ENCODE measurements at regions not wholly inside any gene's neighbourhood (a gene's known extent, or its start where the extent isn't known, plus 50 kb on each side); places are given as distances from the start of the nearest gene placed in this dataset.
A peak's percentile ranks its signal among the peaks of the same experiment; 100 is the strongest.

- DNase-seq, result peak; percentile 68
These were observed 90.2 kb downstream of the KCTD12 start for GRCh38 chr13:76795701-76796695.

- no peak for DNase-seq
These were observed 93.4 kb downstream of the KCTD12 start for GRCh38 chr13:76792731-76793347.

- peak; percentile 6 for DNase-seq
These were observed 95.0 kb downstream of the KCTD12 start for GRCh38 chr13:76790980-76791819.

- DNase-seq, result no peak
These were observed 95.7 kb downstream of the KCTD12 start for GRCh38 chr13:76790526-76790925.

- DNase-seq, result peak; percentile 80
These were observed 102.4 kb downstream of the KCTD12 start for GRCh38 chr13:76783798-76784197.

- no peak for DNase-seq
These were observed 107.4 kb downstream of the KCTD12 start for GRCh38 chr13:76778853-76779252.

- DNase-seq, result no peak
These were observed 109.1 kb downstream of the KCTD12 start for GRCh38 chr13:76777096-76777495.

- no peak for DNase-seq
These were observed 111.0 kb downstream of the KCTD12 start for GRCh38 chr13:76775088-76775740.

- DNase-seq, result no peak
These were observed 112.6 kb downstream of the KCTD12 start for GRCh38 chr13:76773448-76774094.

GRCh38 chr13:76772241-76772640 lies 114.0 kb downstream of the KCTD12 start:
- DNase-seq, result no peak

- DNase-seq, result no peak
These were observed 116.9 kb downstream of the KCTD12 start for GRCh38 chr13:76769271-76769791.

GRCh38 chr13:76768384-76768783 lies 117.8 kb downstream of the KCTD12 start:
- no peak for DNase-seq

GRCh38 chr13:76764916-76765315 lies 121.3 kb downstream of the KCTD12 start:
- no peak for DNase-seq

- peak; percentile 19 for DNase-seq
These were observed 121.8 kb downstream of the KCTD12 start for GRCh38 chr13:76764429-76764828.

- DNase-seq, result no peak
These were observed 123.5 kb downstream of the KCTD12 start for GRCh38 chr13:76762721-76763120.

GRCh38 chr13:76759877-76760276 lies 126.3 kb downstream of the KCTD12 start:
- DNase-seq, result no peak

GRCh38 chr13:76758738-76759137 lies 127.5 kb downstream of the KCTD12 start:
- no peak for DNase-seq

- peak; percentile 23 for DNase-seq
These were observed 127.9 kb downstream of the KCTD12 start for GRCh38 chr13:76758257-76758656.

GRCh38 chr13:76756451-76756850 lies 129.8 kb downstream of the KCTD12 start:
- no peak for DNase-seq

GRCh38 chr13:76754414-76754813 lies 131.8 kb downstream of the KCTD12 start:
- no peak for DNase-seq

GRCh38 chr13:76751278-76751677 lies 134.9 kb downstream of the KCTD12 start:
- DNase-seq, result no peak

GRCh38 chr13:76750126-76750525 lies 136.1 kb downstream of the KCTD12 start:
- DNase-seq, result no peak

All from NCI-H146 (cell line).